HepG2 (cell line): ENCODE measurements at regions not wholly inside any gene's neighbourhood (a gene's known extent, or its start where the extent isn't known, plus 50 kb on each side); places are given as distances from the start of the nearest gene placed in this dataset.

Source experiments
- CTCF ChIP-seq: sonication (generic); formaldehyde crosslinking; IDR thresholded peaks from 2 replicates; pipeline ENCODE4 v1.5.0; 2020; ENCODE audit warnings: mild to moderate bottlenecking, missing genetic modification reagents, moderate library complexity
- JUNB ChIP-seq: sonication (generic); formaldehyde crosslinking; IDR thresholded peaks from 2 replicates; pipeline ENCODE4 v1.8.0; 2022; ENCODE audit warnings: missing genetic modification reagents, mild to moderate bottlenecking, borderline replicate concordance
- MIER3 ChIP-seq: IDR thresholded peaks from 2 replicates; pipeline ENCODE4 v1.6.1; 2016; ENCODE audit warnings: missing compliant biosample characterization, borderline replicate concordance
- NR2C2 ChIP-seq: sonication (generic); formaldehyde crosslinking; IDR thresholded peaks from 2 replicates; pipeline ENCODE4 v1.4.0; 2020; ENCODE audit warnings: missing genetic modification reagents, mild to moderate bottlenecking, moderate library complexity, borderline replicate concordance
- RAD21 ChIP-seq: fragments of 450-650 bp; formaldehyde crosslinking; IDR thresholded peaks from 2 replicates; pipeline ENCODE4 v1.5.0; 2020; ENCODE audit warnings: mild to moderate bottlenecking
- SIN3B ChIP-seq: fragments of 150-350 bp; IDR thresholded peaks from 2 replicates; pipeline ENCODE4 v1.6.1; 2014; ENCODE audit warnings: low read length
- U2AF2 ChIP-seq: fragments of 200-400 bp; formaldehyde crosslinking; IDR thresholded peaks from 2 replicates; pipeline ENCODE4 v1.6.1; 2017; ENCODE audit warnings: low read depth, mild to moderate bottlenecking, low read length
- ZNF382 ChIP-seq: sonication (generic); formaldehyde crosslinking; IDR thresholded peaks from 2 replicates; pipeline ENCODE4 v1.5.0; 2020; ENCODE audit warnings: missing genetic modification reagents, mild to moderate bottlenecking, borderline replicate concordance
- ZNF512B ChIP-seq: sonication (generic); formaldehyde crosslinking; IDR thresholded peaks from 2 replicates; pipeline ENCODE4 v1.5.1; 2020; ENCODE audit warnings: missing genetic modification reagents, mild to moderate bottlenecking, borderline replicate concordance
- ZNF569 ChIP-seq: sonication (generic); formaldehyde crosslinking; IDR thresholded peaks from 2 replicates; pipeline ENCODE4 v1.5.0; 2020; ENCODE audit warnings: mild to moderate bottlenecking, missing genetic modification reagents, moderate library complexity, borderline replicate concordance
- TF ChIP-seq, protein P1 (sequence below): sonication (generic); formaldehyde crosslinking; IDR thresholded peaks from 2 replicates; pipeline ENCODE4 v1.5.0; 2020; ENCODE audit warnings: missing genetic modification reagents
- TF ChIP-seq, protein P2 (sequence below): IDR thresholded peaks from 2 replicates; pipeline ENCODE4 v1.6.1; 2016
- TF ChIP-seq, protein P3 (sequence below): sonication (generic); formaldehyde crosslinking; IDR thresholded peaks from 2 replicates; pipeline ENCODE4 v1.8.1; 2023; ENCODE audit warnings: mild to moderate bottlenecking, inconsistent platforms, moderate library complexity, missing genetic modification reagents, borderline replicate concordance

DNA sequence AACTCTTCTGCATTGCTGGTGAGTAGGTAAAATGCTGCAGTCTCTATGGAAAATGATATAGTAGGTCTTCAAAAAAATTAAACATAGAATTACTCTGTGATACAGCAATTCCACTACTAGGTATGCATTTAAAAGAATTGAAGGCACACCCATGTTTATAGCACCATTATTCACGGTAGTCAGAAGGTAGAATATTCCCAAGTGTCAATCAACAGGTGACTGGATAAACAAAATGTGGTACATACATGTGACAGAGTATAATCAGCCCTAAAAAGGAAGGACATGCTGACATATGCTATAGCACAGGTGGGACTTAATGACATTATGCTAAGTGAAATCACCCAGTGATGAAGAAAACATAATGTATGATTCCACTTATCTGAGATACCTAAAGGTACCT is 123.3 kb downstream of the CCER1 start:
- no peak for TF ChIP-seq ZNF382 (CRISPR knock-in tag)
- TF ChIP-seq ZNF512B (CRISPR knock-in tag), result no peak
- TF ChIP-seq JUNB (CRISPR knock-in tag), result no peak
- no peak for TF ChIP-seq SIN3B
- no peak for TF ChIP-seq U2AF2
- TF ChIP-seq, protein P1, sequence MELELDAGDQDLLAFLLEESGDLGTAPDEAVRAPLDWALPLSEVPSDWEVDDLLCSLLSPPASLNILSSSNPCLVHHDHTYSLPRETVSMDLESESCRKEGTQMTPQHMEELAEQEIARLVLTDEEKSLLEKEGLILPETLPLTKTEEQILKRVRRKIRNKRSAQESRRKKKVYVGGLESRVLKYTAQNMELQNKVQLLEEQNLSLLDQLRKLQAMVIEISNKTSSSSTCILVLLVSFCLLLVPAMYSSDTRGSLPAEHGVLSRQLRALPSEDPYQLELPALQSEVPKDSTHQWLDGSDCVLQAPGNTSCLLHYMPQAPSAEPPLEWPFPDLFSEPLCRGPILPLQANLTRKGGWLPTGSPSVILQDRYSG (CRISPR knock-in tag), result no peak
- TF ChIP-seq, protein P2, sequence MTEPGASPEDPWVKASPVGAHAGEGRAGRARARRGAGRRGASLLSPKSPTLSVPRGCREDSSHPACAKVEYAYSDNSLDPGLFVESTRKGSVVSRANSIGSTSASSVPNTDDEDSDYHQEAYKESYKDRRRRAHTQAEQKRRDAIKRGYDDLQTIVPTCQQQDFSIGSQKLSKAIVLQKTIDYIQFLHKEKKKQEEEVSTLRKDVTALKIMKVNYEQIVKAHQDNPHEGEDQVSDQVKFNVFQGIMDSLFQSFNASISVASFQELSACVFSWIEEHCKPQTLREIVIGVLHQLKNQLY (CRISPR knock-in tag), result no peak
- TF ChIP-seq, protein P3, sequence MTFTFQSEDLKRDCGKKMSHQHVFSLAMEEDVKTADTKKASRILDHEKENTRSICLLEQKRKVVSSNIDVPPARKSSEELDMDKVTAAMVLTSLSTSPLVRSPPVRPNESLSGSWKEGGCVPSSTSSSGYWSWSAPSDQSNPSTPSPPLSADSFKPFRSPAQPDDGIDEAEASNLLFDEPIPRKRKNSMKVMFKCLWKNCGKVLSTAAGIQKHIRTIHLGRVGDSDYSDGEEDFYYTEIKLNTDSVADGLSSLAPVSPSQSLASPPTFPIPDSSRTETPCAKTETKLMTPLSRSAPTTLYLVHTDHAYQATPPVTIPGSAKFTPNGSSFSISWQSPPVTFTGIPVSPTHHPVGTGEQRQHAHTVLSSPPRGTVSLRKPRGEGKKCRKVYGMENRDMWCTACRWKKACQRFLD (CRISPR knock-in tag), result no peak
- no peak for TF ChIP-seq CTCF
- TF ChIP-seq MIER3 (CRISPR knock-in tag), result no peak
- TF ChIP-seq NR2C2 (CRISPR knock-in tag), result no peak
- TF ChIP-seq RAD21 (CRISPR knock-in tag), result no peak
- no peak for TF ChIP-seq ZNF569 (CRISPR knock-in tag)
